WTC11 (cell line): ENCODE measurements at regions not wholly inside any gene's neighbourhood (a gene's known extent, or its start where the extent isn't known, plus 50 kb on each side); places are given as distances from the start of the nearest gene placed in this dataset.

Source experiments
- ATAC-seq: fragments of 200-7000 bp; cut with Tn5 transposase; 2 replicates; pipeline ENCODE4 v1.10.0; 2021; ENCODE audit warnings: mild to moderate bottlenecking, moderate library complexity
- CTCF ChIA-PET: fragments of 300-600 bp; sonication (Branson Sonifier 250); formaldehyde crosslinking; loops from one replicate; lab custom pipeline; 2021; ENCODE audit warnings: antibody characterized with exemption; lab: Charles Lee
- POLR2A ChIA-PET: fragments of 350-600 bp; sonication (Branson Sonifier 250); formaldehyde crosslinking; loops from one replicate; lab custom pipeline; 2021; ENCODE audit warnings: antibody characterized with exemption; lab: Charles Lee
- DNase-seq: peaks from one replicate; pipeline ENCODE4 v3.0.0; 2021; ENCODE audit warnings: low spot score
- H3K27ac Mint-ChIP-seq: 2 replicates; pipeline ENCODE4 v1.8.0; 2021; ENCODE audit warnings: mixed read lengths
- H3K27me3 Mint-ChIP-seq: 2 replicates; pipeline ENCODE4 v1.8.0; 2021; ENCODE audit warnings: low read depth, mild to moderate bottlenecking, moderate library complexity, mixed read lengths
- H3K36me3 Mint-ChIP-seq: 2 replicates; pipeline ENCODE4 v1.8.0; 2021; ENCODE audit warnings: mixed read lengths
- H3K4me1 Mint-ChIP-seq: 2 replicates; pipeline ENCODE4 v1.8.0; 2022; ENCODE audit warnings: mixed read lengths
- H3K4me3 Mint-ChIP-seq: 2 replicates; pipeline ENCODE4 v1.8.0; 2021; ENCODE audit warnings: mild to moderate bottlenecking, moderate library complexity, mixed read lengths
- H3K9me3 Mint-ChIP-seq: 2 replicates; pipeline ENCODE4 v1.8.0; 2021; ENCODE audit warnings: mixed read lengths
- ARID4B ChIP-seq: sonication (generic); formaldehyde crosslinking; IDR thresholded peaks from 2 replicates; pipeline ENCODE4 v1.8.0; 2023; ENCODE audit warnings: missing genetic modification reagents, mild to moderate bottlenecking, borderline replicate concordance
- CREB1 ChIP-seq: sonication (generic); formaldehyde crosslinking; IDR thresholded peaks from 2 replicates; pipeline ENCODE4 v1.8.0; 2023; ENCODE audit warnings: mild to moderate bottlenecking, missing genetic modification reagents
- ERG ChIP-seq: fragments of 250-450 bp; sonication (Bioruptor Pico); IDR thresholded peaks from 2 replicates; pipeline ENCODE4 v1.8.0; 2021; ENCODE audit warnings: mild to moderate bottlenecking
- JAZF1 ChIP-seq: fragments of 250-450 bp; sonication (Bioruptor Pico); IDR thresholded peaks from 2 replicates; pipeline ENCODE4 v1.9.0; 2021; ENCODE audit warnings: moderate library complexity, mild to moderate bottlenecking, inconsistent platforms
- JUN ChIP-seq: sonication (generic); formaldehyde crosslinking; IDR thresholded peaks from 2 replicates; pipeline ENCODE4 v1.8.0; 2023; ENCODE audit warnings: mild to moderate bottlenecking, missing genetic modification reagents
- MAX ChIP-seq: sonication (generic); formaldehyde crosslinking; IDR thresholded peaks from 2 replicates; pipeline ENCODE4 v1.8.0; 2022; ENCODE audit warnings: mild to moderate bottlenecking, missing genetic modification reagents
- NFATC4 ChIP-seq: fragments of 250-450 bp; sonication (Bioruptor Pico); IDR thresholded peaks from 2 replicates; pipeline ENCODE4 v1.9.0; 2021; ENCODE audit warnings: mild to moderate bottlenecking
- NR1H2 ChIP-seq: sonication (generic); formaldehyde crosslinking; IDR thresholded peaks from 2 replicates; pipeline ENCODE4 v1.9.0; 2021; ENCODE audit warnings: mild to moderate bottlenecking, moderate library complexity, missing genetic modification reagents
- OVOL2 ChIP-seq: fragments of 250-450 bp; sonication (Bioruptor Pico); IDR thresholded peaks from 2 replicates; pipeline ENCODE4 v1.9.0; 2021; ENCODE audit warnings: mild to moderate bottlenecking, borderline replicate concordance
- PREB ChIP-seq: sonication (generic); formaldehyde crosslinking; IDR thresholded peaks from 2 replicates; pipeline ENCODE4 v1.8.1; 2022; ENCODE audit warnings: mild to moderate bottlenecking, missing genetic modification reagents, moderate library complexity, borderline replicate concordance
- RELA ChIP-seq: sonication (generic); formaldehyde crosslinking; IDR thresholded peaks from 2 replicates; pipeline ENCODE4 v1.8.1; 2022; ENCODE audit warnings: missing genetic modification reagents, mild to moderate bottlenecking, borderline replicate concordance
- SMAD3 ChIP-seq: sonication (generic); formaldehyde crosslinking; IDR thresholded peaks from 2 replicates; pipeline ENCODE4 v1.8.0; 2022; ENCODE audit warnings: missing genetic modification reagents, mild to moderate bottlenecking, borderline replicate concordance
- SOX15 ChIP-seq: fragments of 250-450 bp; sonication (Bioruptor Pico); IDR thresholded peaks from 2 replicates; pipeline ENCODE4 v1.9.0; 2021; ENCODE audit warnings: mild to moderate bottlenecking
- SP1 ChIP-seq: sonication (generic); formaldehyde crosslinking; conservative IDR thresholded peaks from 2 replicates; pipeline ENCODE4 v1.8.1; 2022; ENCODE audit warnings: missing genetic modification reagents
- STAT6 ChIP-seq: sonication (generic); formaldehyde crosslinking; conservative IDR thresholded peaks from 2 replicates; pipeline ENCODE4 v1.8.1; 2023; ENCODE audit warnings: mild to moderate bottlenecking, low read depth, missing genetic modification reagents, moderate library complexity
- TEAD1 ChIP-seq: sonication (generic); formaldehyde crosslinking; IDR thresholded peaks from 2 replicates; pipeline ENCODE4 v1.8.0; 2022; ENCODE audit warnings: mild to moderate bottlenecking, missing genetic modification reagents
- ZBTB21 ChIP-seq: sonication (generic); formaldehyde crosslinking; IDR thresholded peaks from 2 replicates; pipeline ENCODE4 v1.8.1; 2023; ENCODE audit warnings: mild to moderate bottlenecking, missing genetic modification reagents, borderline replicate concordance
- ZMAT4 ChIP-seq: fragments of 250-450 bp; sonication (Bioruptor Pico); IDR thresholded peaks from 2 replicates; pipeline ENCODE4 v1.9.0; 2021; ENCODE audit warnings: mild to moderate bottlenecking

- TF ChIP-seq TEAD1 (CRISPR knock-in tag) (no peak), PREB (CRISPR knock-in tag) (no peak), SMAD3 (CRISPR knock-in tag) (no peak), ZBTB21 (CRISPR knock-in tag) (no peak), NR1H2 (no peak), JUN (CRISPR knock-in tag) (no peak), ARID4B (no peak), ERG (no peak), NFATC4 (CRISPR knock-in tag) (no peak), SOX15 (CRISPR knock-in tag) (no peak), STAT6 (CRISPR knock-in tag) (no peak), OVOL2 (CRISPR knock-in tag) (no peak), MAX (CRISPR knock-in tag) (no peak), ZMAT4 (CRISPR knock-in tag) (no peak), SP1 (CRISPR knock-in tag) (no peak), CREB1 (CRISPR knock-in tag) (no peak), JAZF1 (CRISPR knock-in tag) (no peak), RELA (CRISPR knock-in tag) (no peak)
Measured at GRCh38 chr2:62565309-62565908, 59.4 kb upstream of the TMEM17 start.

More at GRCh38 chr2:62565309-62565908, 59.4 kb upstream of the TMEM17 start:
- Mint-ChIP-seq H3K9me3 (no peaks in the 10 kb centered on the region), H3K4me3 (no peak overlapping the region), H3K27me3 (0 out of 2 replicates have a peak, but pooled peaks cover 1% of the 10 kb centered on the region), H3K27ac (no peak overlapping the region), H3K4me1 (peaks cover 12% of the 10 kb centered on the region), H3K36me3 (no peaks in the 10 kb centered on the region)
- DNase-seq = no peak
- ChIA-PET CTCF (interaction anchor here (1.6 kb wide), 1 partner anchor 109 kb away, joined by 4 read pairs; no protein-coding TSS in a partner anchor), POLR2A (no interaction called here)
- no peak for ATAC-seq
